AG09309 (cell line): ENCODE measurements at regions not wholly inside any gene's neighbourhood (a gene's known extent, or its start where the extent isn't known, plus 50 kb on each side); places are given as distances from the start of the nearest gene placed in this dataset.
"Not testable (repeated sequence)": the region's sequence is repeated elsewhere in the genome, so short reads cannot be mapped to it uniquely, and the experiment has no call there.

Experiments
- DNase-seq: peaks from one replicate; pipeline ENCODE4 v3.0.0-alpha.2; 2010; ENCODE audit warnings: low read depth
- H3K4me3 ChIP-seq: 2 replicates; pipeline ENCODE4 v1.5.1; 2011; ENCODE audit warnings: mild to moderate bottlenecking, low read depth, low read length, moderate library complexity; ENCODE audit not compliant: control insufficient read depth
- CTCF ChIP-seq: IDR thresholded peaks from 2 replicates; pipeline ENCODE4 v1.5.1; 2011; ENCODE audit warnings: mild to moderate bottlenecking, low read depth, low read length, inconsistent platforms; ENCODE audit not compliant: insufficient read depth, control insufficient read depth; ENCODE audit errors: missing control alignments

GRCh38 chr20:23294166-23294565 is 56.4 kb upstream of the NXT1 start:
- H3K4me3 ChIP-seq: no peak overlapping the region
- no peak for TF ChIP-seq CTCF
- DNase-seq: no peak

GRCh38 chr20:23293689-23294088 is 56.9 kb upstream of the NXT1 start:
- no peak overlapping the region for H3K4me3 ChIP-seq
- no peak for DNase-seq
- no peak for TF ChIP-seq CTCF

- DNase-seq, H3K4me3 ChIP-seq: not testable (repeated sequence)
Observed at GRCh38 chr20:23292311-23292710, 58.3 kb upstream of the NXT1 start.

GRCh38 chr20:23291575-23292240 is 58.9 kb upstream of the NXT1 start:
- H3K4me3 ChIP-seq: no peak overlapping the region
- DNase-seq: no peak
- no peak for TF ChIP-seq CTCF

- no peak overlapping the region for H3K4me3 ChIP-seq
- no peak for TF ChIP-seq CTCF
- DNase-seq: no peak
Observed at GRCh38 chr20:23290761-23291574, 59.6 kb upstream of the NXT1 start.

GRCh38 chr20:23289724-23290395 is 60.7 kb upstream of the NXT1 start:
- no peak overlapping the region for H3K4me3 ChIP-seq
- TF ChIP-seq CTCF: no peak
- DNase-seq: no peak

GRCh38 chr20:23289249-23289648 is 61.3 kb upstream of the NXT1 start:
- DNase-seq: no peak
- no peak for TF ChIP-seq CTCF
- H3K4me3 ChIP-seq: no peak overlapping the region
